ENCODE measurements at regions not wholly inside any gene's neighbourhood (a gene's known extent, or its start where the extent isn't known, plus 50 kb on each side); places are given as distances from the start of the nearest gene placed in this dataset.

GRCh38 chr16:86378128-86378527 is 132.2 kb upstream of the FOXF1 start:
- H3K4me1 ChIP-seq (ENCODE audit: control insufficient read depth, extremely low read depth, insufficient read depth, low read length), result no peaks in the 10 kb centered on the region
- ChIA-PET CTCF (no interaction called here), POLR2A (no interaction called here)
- no peaks in the 10 kb centered on the region for H3K9me3 ChIP-seq (replicated peaks; ENCODE audit: control insufficient read depth, insufficient read depth, low read length)
- no peak overlapping the region for H2AFZ ChIP-seq (ENCODE audit: low read depth, low read length)
- no peaks in the 10 kb centered on the region for H4K20me1 ChIP-seq (replicated peaks; ENCODE audit: control insufficient read depth, extremely low read depth, insufficient read depth, low read length)
- no peak overlapping the region for H3K4me2 ChIP-seq (ENCODE audit: insufficient read depth, low read length)
- DNase-seq (ENCODE audit: low read depth, low spot score) (no peak), FAIRE-seq (no peak)
- H3K27ac ChIP-seq (ENCODE audit: insufficient read depth, low read depth, low read length), result no peak overlapping the region
- dilution Hi-C loops (cut with MboI; ENCODE audit: extremely low pct_ligation_motif_present, low sequenced_read_pairs), result no loop called here
- no peaks in the 10 kb centered on the region for H3K36me3 ChIP-seq (ENCODE audit: control insufficient read depth in 2 of 2, extremely low read depth in 1 of 2, insufficient read depth in 2 of 2, low read length in 2 of 2)
- H3K9me1 ChIP-seq (replicated peaks; ENCODE audit: control insufficient read depth, extremely low read depth, insufficient read depth, low read length), result no peaks in the 10 kb centered on the region
- no peak overlapping the region for H3K4me3 ChIP-seq (replicated peaks in 1 of 3; ENCODE audit: insufficient read depth in 1 of 3, low read depth in 1 of 3, low read length in 3 of 3)
- intact Hi-C loops (cut with micrococcal nuclease), result no loop called here
- no peaks in the 10 kb centered on the region for H3K27me3 ChIP-seq (ENCODE audit: control insufficient read depth in 2 of 2, insufficient read depth in 2 of 2, low read length in 2 of 2)
- no TSS peak for BruUV-seq (replicated peaks)
- no peak overlapping the region for H3K9ac ChIP-seq (replicated peaks; ENCODE audit: extremely low read depth, insufficient read depth, low read length)
- TF ChIP-seq POLR2AphosphoS5 (IDR thresholded peaks at IDR 0.05; ENCODE audit: insufficient read depth, low read depth, low read length), result no peak
- TF ChIP-seq EZH2 (IDR thresholded peaks at IDR 0.05; ENCODE audit: borderline replicate concordance, low read depth, low read length, severe bottlenecking), result no peak
- TF ChIP-seq MYC (IDR thresholded peaks at IDR 0.05; ENCODE audit: low read depth, low read length), result no peak
- TF ChIP-seq POLR2A (IDR thresholded peaks at IDR 0.05; ENCODE audit: low read depth, low read length), result no peak
- TF ChIP-seq MAX (IDR thresholded peaks at IDR 0.05; ENCODE audit: insufficient read depth, insufficient read length), result no peak
- TF ChIP-seq JUN (IDR thresholded peaks at IDR 0.05; ENCODE audit: borderline replicate concordance, insufficient read depth, insufficient read length, low read depth), result no peak
- no peak for TF ChIP-seq FOS (IDR thresholded peaks at IDR 0.05; ENCODE audit: borderline replicate concordance, insufficient read depth, low read length)
- TF ChIP-seq GATA2 (IDR thresholded peaks at IDR 0.05; ENCODE audit: insufficient read depth, insufficient read length, low read depth, low read length), result no peak
- H3K79me2 ChIP-seq (ENCODE audit: control insufficient read depth, insufficient read depth, low read length), result no peaks in the 10 kb centered on the region

GRCh38 chr16:86378831-86379504 is 131.4 kb upstream of the FOXF1 start:
- H3K27ac ChIP-seq (ENCODE audit: insufficient read depth, low read depth, low read length), result no peak overlapping the region
- no peaks in the 10 kb centered on the region for H3K9me1 ChIP-seq (replicated peaks; ENCODE audit: control insufficient read depth, extremely low read depth, insufficient read depth, low read length)
- H3K9me3 ChIP-seq (replicated peaks; ENCODE audit: control insufficient read depth, insufficient read depth, low read length), result no peaks in the 10 kb centered on the region
- TF ChIP-seq, protein P1, sequence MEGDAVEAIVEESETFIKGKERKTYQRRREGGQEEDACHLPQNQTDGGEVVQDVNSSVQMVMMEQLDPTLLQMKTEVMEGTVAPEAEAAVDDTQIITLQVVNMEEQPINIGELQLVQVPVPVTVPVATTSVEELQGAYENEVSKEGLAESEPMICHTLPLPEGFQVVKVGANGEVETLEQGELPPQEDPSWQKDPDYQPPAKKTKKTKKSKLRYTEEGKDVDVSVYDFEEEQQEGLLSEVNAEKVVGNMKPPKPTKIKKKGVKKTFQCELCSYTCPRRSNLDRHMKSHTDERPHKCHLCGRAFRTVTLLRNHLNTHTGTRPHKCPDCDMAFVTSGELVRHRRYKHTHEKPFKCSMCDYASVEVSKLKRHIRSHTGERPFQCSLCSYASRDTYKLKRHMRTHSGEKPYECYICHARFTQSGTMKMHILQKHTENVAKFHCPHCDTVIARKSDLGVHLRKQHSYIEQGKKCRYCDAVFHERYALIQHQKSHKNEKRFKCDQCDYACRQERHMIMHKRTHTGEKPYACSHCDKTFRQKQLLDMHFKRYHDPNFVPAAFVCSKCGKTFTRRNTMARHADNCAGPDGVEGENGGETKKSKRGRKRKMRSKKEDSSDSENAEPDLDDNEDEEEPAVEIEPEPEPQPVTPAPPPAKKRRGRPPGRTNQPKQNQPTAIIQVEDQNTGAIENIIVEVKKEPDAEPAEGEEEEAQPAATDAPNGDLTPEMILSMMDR (IDR thresholded peaks at IDR 0.05; ENCODE audit: extremely low read depth in 1 of 2, insufficient read depth in 1 of 2, low read depth in 1 of 2, low read length in 2 of 2), result no peak
- TF ChIP-seq GATA2 (IDR thresholded peaks at IDR 0.05; ENCODE audit: insufficient read depth, insufficient read length, low read depth, low read length) (no peak), POLR2AphosphoS5 (IDR thresholded peaks at IDR 0.05; ENCODE audit: insufficient read depth, low read depth, low read length) (no peak)
- ChIA-PET CTCF (interaction anchor here (0.6 to 1.2 kb wide), 5 partner anchors 9 to 139 kb away, joined by 3 to 6 read pairs (median 3); partner anchors contain the start of gene FOXF1), POLR2A (no interaction called here)
- H4K20me1 ChIP-seq (replicated peaks; ENCODE audit: control insufficient read depth, extremely low read depth, insufficient read depth, low read length), result no peaks in the 10 kb centered on the region
- no peaks in the 10 kb centered on the region for H3K27me3 ChIP-seq (ENCODE audit: control insufficient read depth in 2 of 2, insufficient read depth in 2 of 2, low read length in 2 of 2)
- H3K36me3 ChIP-seq (ENCODE audit: control insufficient read depth in 2 of 2, extremely low read depth in 1 of 2, insufficient read depth in 2 of 2, low read length in 2 of 2), result no peaks in the 10 kb centered on the region
- no peak overlapping the region for H2AFZ ChIP-seq (ENCODE audit: low read depth, low read length)
- intact Hi-C loops (cut with micrococcal nuclease), result no loop called here
- no peak overlapping the region for H3K4me2 ChIP-seq (ENCODE audit: insufficient read depth, low read length)
- H3K79me2 ChIP-seq (ENCODE audit: control insufficient read depth, insufficient read depth, low read length), result no peaks in the 10 kb centered on the region
- peaks cover 5% of the 10 kb centered on the region for H3K4me1 ChIP-seq (ENCODE audit: control insufficient read depth, extremely low read depth, insufficient read depth, low read length)
- no TSS peak for BruUV-seq (replicated peaks)
- dilution Hi-C loops (cut with MboI; ENCODE audit: extremely low pct_ligation_motif_present, low sequenced_read_pairs), result no loop called here
- H3K4me3 ChIP-seq (replicated peaks in 1 of 3; ENCODE audit: insufficient read depth in 1 of 3, low read depth in 1 of 3, low read length in 3 of 3), result no peak overlapping the region
- DNase-seq (ENCODE audit: low read depth, low spot score) (no peak), FAIRE-seq (no peak)
- H3K9ac ChIP-seq (replicated peaks; ENCODE audit: extremely low read depth, insufficient read depth, low read length), result no peak overlapping the region

Measured in endothelial cell of umbilical vein (primary cell).